GM23338 (cell line): ENCODE measurements at regions not wholly inside any gene's neighbourhood (a gene's known extent, or its start where the extent isn't known, plus 50 kb on each side); places are given as distances from the start of the nearest gene placed in this dataset.

ENCODE experiments used
- CTCF ChIP-seq, 2 experiments: fragments of 200-600 bp in 1 of 2; sonication (generic) in 1 of 2; conservative IDR thresholded peaks; 2 replicates each; pipeline versions ENCODE4 v1.5.1 to v1.6.1; 2016 to 2017; ENCODE audit warnings: antibody characterized with exemption in 2 of 2, low read depth in 2 of 2, mild to moderate bottlenecking in 2 of 2, moderate library complexity in 1 of 2
- EZH2 ChIP-seq: fragments of 200-600 bp; sonication (generic); IDR thresholded peaks from one replicate; pipeline ENCODE4 v1.8.0; 2017; ENCODE audit warnings: antibody characterized with exemption, mild to moderate bottlenecking, low read depth; ENCODE audit not compliant: unreplicated experiment
- JUNB ChIP-seq: IDR thresholded peaks from one replicate; pipeline ENCODE4 v1.6.1; 2016; ENCODE audit warnings: antibody characterized with exemption; ENCODE audit not compliant: unreplicated experiment
- POLR2AphosphoS5 ChIP-seq: IDR thresholded peaks from 2 replicates; pipeline ENCODE4 v1.6.1; 2016; ENCODE audit warnings: antibody characterized with exemption, low read depth

DNA sequence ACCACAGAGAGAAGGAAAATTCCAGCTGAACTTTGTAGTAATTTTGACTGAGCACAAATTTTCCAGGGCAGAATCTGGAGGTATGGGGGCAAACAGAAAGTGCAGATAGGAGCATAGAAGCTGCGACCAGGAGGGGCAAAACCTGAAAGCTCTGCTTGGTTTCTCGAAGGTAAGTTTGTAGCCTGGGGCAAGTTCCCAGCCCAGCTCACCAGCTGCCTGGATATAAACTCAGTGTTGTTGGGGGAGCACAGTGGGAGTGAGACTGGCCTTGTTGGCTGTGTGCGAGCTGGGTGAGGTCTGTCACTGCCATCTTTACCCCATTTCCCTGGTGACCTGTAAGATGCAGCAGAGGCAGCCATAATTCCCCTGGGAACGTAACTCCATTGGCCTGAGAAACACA lies 213.5 kb upstream of the POF1B start:
- TF ChIP-seq JUNB, result no peak
- TF ChIP-seq CTCF (conservative IDR thresholded peaks at IDR 0.05; ENCODE audit: low read depth in 2 of 2), result no peak
- no peak for TF ChIP-seq EZH2
- no peak for TF ChIP-seq POLR2AphosphoS5
